T47D (cell line): ENCODE measurements at regions not wholly inside any gene's neighbourhood (a gene's known extent, or its start where the extent isn't known, plus 50 kb on each side); places are given as distances from the start of the nearest gene placed in this dataset.
"Not testable (repeated sequence)": the region's sequence is repeated elsewhere in the genome, so short reads cannot be mapped to it uniquely, and the experiment has no call there.

ENCODE experiments used
- DNase-seq, 2 experiments: peaks; one replicate each; pipeline versions ENCODE4 v3.0.0 to v3.0.0-alpha.2; 2011 to 2012; ENCODE audit warnings: low read depth in 1 of 2, low spot score in 1 of 2
- JUND ChIP-seq: IDR thresholded peaks from 2 replicates; pipeline ENCODE4 v1.6.1; 2012; ENCODE audit warnings: low read depth
- in situ Hi-C: cut with HindIII; loops from 2 replicates; pipeline ENCODE4 v1.10.0; 2016; ENCODE audit warnings: low sequenced_read_pairs, low pct_unique_long_range_greater_than_20kb

DNA sequence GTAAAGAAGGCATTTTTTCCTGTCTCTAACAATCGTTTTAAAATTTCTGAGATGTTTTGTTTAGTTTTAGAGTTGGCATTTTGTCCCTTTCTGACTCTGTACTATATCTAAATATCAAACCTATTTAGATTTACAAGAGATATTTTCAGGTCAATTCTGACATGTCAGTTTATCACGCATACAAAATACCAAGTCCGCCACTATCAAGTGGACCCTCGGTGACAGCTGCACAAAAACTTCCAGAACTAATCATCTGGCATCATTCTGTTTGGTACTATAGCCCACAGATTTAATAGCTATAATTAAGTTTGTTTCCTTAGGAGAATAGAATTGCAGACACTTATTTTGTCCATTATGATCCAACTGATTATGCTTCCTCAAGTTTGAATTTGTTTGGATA is 1278.2 kb downstream of the CDH12 start:
- in situ Hi-C loops, result no loop called here
- TF ChIP-seq JUND, result no peak
- DNase-seq, result no peak

DNA sequence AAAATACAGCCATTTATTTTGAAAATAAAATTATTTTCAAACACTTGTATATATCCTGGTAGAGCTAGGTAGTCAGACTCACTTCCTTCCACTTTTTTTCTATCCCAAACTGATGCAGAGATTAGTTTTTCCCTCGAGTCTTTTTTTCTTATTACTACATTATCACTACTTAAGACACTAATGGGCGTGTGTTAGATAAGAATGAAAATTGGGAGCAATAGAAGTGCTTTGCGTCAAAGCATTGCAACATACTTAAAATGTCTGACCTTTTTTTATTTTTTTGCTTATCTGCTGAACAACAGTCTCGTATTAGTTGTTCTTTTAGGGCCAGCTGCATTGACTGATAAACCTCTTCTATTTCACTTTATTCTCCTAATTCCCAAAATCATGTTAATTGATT is 1278.7 kb downstream of the CDH12 start:
- in situ Hi-C loops, result no loop called here
- no peak for DNase-seq
- TF ChIP-seq JUND, result no peak

DNA sequence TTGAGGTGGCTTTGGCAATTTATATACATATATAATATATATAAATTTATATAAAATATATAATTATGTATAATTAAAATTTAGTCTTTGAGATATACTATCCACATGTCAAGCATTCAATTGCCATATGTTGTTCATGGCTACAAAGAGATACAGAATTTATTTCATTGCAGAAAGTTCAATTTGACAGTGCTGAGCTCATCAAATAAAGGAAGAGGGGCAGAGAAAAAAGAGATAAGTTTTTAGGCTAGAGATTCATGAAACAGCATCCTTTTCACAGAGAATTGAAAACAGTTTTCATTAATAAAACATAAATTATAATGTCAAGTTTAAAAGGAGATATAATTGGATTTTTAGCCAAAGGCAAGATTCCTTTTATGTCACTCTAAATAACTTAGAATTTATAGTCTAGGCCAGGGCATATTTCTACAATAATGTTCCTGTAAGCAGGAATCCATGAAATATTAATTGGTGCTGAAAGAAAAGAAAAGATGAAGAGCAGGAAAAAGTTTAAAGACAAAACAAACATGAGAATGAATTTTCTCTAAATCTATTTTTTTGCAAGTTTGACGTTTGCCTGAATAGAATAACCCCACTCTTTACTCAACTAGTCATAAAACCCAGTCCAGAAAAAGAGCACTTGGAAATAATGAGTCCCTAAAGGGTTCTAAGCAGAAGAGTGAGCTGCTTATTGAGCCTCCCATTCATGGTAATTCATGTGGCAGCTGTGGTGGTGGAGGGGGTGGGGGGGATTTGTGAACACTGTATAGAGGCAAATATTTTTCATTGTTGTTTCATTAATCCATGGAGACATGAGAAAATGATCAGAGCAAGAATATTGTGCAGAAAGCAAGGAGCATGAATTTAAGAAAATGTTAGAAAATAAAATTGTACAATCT is 1279.5 kb downstream of the CDH12 start:
- no peak for DNase-seq
- in situ Hi-C loops, result no loop called here

DNA sequence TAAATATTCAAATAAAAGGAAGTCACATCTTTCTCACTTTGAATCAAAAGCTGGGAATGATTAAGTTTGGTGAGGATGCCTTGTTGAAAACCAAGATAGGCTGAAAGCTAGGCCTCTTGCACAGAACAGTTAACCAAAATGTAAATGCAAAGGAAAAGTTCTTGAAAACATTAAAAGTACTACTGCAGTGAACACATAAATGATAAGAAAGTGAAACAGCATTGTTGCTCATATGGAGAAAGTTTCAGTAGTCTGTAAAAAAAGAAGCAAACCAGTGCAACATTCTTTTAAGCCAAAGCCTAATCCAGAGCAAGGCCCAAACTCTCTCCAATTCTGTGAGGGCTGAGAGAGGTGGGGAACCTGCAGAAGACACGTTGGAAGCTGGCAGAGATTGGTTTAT is 1281.9 kb downstream of the CDH12 start:
- DNase-seq, in situ Hi-C loops: not testable (repeated sequence)

More for the DNA sequence above, 1279.5 kb downstream of the CDH12 start:
- TF ChIP-seq JUND, result no peak

DNA sequence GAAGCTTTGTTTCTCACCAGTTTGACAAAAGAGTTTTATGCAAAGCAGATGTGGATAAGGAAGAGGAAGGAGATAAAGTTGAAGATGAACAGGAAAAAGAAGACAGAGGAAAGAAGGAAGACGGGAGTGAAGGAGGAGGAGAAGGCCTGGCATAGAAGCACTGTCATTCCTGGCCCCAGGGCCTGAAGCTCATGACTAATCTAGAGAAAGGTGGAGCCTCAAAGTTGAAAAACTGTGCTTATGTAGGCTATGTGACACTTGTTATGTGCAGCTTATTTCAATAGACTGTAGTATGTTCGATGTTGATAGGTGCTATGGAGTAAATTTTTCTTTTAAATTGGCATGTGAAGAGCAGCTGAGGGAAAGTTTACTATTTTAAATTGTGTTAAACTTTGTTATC is 1294.0 kb downstream of the CDH12 start:
- in situ Hi-C loops, result not testable (repeated sequence)

DNA sequence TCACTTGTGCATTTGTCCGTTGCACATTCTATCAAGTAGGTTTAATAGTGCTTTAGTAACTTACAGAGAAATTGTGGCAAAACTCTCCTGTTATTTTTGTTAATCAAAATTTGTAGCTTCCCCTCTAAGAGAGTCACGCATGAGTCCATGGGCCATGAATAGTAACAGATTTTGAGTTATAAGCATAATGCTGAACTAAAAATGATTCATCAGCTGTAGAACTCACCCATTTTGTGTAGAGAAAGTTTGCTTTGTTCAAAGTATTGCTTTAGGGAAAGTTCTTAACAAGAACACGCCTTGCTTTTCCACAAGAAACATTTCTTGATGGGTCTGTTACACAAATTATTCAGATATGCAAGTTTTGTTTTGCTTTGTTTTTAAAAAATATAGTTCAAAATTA is 1300.9 kb downstream of the CDH12 start:
- in situ Hi-C loops, DNase-seq: not testable (repeated sequence)

More for the DNA sequence above, 1294.0 kb downstream of the CDH12 start:
- DNase-seq, result peak in 1 of 2 experiments; percentile 23

DNA sequence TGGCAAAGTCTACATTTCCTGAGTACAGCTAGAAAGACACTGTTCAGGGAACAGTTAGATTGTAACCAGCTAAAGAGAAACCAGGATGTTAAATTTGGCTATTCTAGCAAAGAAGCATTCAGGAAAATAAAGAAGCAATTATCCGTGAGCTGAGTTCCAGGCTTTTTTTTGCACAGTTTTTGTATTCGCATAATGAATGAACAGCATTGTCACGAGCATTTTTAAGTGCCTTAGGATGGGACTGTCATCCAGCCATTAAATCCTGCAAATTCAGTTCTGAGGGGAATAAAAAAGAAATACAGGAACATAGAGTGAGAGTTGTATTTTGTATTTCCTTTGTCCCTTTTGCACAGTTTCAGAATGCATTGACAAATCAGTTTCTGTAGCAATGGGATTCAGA is 1302.2 kb downstream of the CDH12 start:
- DNase-seq, in situ Hi-C loops: not testable (repeated sequence)

DNA sequence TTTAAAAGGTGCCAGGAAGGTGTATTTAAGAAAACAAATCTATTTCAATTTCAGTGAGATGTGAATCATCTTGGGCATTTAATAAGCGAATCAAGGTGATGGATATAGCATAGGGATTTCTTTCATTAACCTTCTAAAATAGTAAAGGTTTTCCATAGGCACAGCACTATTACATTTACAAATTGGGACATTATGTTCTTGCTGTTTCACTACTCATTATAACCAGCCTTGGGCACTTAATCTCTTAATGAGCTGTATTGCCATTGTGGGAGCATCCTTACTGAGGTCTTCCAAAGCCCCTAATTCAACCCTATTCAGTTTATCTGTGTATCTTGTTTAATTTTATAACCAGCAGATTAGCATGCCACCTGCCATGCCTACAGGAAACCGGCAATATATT is 1305.5 kb downstream of the CDH12 start:
- DNase-seq, in situ Hi-C loops: not testable (repeated sequence)

DNA sequence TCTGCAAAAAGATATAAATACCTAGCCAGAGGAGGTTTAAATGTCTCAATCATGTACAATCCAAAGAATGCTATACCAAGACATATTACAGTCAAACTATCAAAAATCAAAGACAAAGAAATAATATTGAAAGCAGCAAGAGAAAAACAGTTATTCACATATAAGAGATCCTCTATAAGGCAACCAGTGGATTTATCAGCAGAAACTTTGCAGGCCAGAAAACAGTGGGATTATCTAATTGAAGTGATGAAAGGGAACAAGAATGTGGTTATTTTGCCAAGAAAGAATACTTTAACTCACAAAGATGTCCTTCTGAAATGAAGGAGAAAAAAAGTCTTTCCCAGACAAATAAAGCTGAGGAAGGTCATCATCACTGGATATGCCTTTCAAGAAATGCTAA is 1318.0 kb downstream of the CDH12 start:
- DNase-seq, in situ Hi-C loops: not testable (repeated sequence)

DNA sequence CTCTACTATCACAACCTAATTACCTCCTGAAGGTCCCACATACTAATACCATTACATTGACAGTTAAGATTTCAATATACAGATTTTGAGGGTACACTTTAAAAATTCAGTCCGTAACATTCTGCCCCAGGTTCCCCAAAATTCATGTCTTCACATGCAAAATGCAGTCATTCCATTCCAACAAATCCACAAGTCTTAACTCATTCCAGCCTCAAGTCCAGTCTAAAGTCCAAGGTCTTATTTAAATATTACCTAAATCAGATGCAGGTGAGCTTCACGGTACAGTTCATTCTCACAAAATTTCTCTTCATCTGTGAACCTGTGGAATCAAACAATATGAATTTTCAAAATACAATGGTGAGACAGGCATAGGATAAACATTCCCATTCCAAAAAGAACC is 1332.0 kb downstream of the CDH12 start:
- DNase-seq, in situ Hi-C loops: not testable (repeated sequence)

DNA sequence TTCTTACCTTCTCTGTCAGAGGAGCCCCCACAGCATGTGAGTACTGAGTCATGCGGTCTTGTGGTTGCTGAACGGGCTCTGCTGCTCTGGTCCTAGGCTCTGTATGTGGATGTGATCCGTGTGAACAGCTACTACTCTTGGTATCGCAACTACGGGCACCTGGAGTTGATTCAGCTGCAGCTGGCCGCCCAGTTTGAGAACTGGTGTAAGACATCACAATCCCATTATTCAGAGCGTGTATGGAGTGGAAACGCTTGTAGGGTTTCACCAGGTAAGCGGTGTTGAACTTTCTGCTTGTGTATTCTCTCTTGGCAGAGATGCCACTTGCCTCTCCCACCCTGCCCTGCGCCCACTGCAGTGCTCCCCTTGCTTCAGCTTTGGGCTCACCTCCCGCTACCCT is 1356.2 kb downstream of the CDH12 start:
- in situ Hi-C loops, DNase-seq: not testable (repeated sequence)

DNA sequence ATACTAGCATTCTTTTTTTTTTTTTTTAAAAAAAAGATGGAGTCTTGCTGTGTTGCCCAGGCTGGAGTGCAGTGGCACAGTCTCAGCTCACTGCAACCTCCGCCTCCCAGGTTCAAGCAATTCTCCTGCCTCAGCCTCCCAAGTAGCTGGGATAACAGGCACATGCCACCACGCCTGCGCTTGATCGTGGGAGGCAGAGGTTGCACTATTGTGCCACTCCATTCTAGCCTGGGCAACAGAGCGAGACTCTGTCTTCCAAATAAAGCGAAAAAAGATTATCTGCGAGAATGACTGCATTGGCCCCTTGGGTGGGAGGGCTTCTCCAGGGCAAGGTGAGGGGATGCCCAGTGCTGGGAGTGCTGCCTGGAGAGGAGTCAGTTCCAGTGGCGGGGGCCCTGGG is 1357.1 kb downstream of the CDH12 start:
- DNase-seq, in situ Hi-C loops: not testable (repeated sequence)

DNA sequence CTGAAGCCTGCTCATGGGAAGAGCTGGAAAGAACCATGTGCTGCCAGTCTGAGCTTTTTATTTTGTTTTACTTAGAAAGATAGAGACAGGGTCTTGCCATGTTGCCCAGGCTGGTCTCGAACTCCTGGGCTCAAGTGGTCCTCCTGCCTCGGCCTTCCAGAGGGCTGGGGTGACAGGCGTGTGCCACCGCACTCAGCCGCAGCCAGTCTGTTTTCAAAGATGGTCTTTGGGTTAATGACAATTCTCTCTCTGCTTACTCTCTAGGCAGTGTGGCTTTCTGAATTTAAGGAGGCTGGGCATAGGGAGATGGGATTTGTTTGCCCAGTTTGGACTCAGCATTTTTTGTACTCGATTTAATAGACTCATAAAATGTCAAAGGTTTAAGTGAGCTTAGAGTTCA is 1357.9 kb downstream of the CDH12 start:
- in situ Hi-C loops, DNase-seq: not testable (repeated sequence)

DNA sequence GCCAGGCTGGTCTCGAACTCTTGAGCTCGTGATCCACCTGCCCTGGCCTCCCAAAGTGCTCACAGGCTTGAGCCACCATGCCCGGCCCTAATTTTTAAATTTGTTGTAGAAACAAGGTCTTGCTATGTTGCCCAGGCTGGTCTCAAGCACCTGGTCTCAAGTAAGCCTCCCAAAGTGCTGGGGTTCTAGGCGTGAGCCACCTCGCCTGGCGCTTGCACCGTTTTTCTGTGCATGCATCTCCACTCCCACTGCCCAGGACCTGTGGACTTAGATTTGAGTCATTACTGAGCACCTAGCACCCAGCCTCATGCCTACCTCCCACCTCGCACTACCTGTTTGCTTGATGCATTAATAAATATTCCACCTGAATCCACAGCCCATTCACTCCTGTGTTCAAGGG is 1359.1 kb downstream of the CDH12 start:
- in situ Hi-C loops, DNase-seq: not testable (repeated sequence)

DNA sequence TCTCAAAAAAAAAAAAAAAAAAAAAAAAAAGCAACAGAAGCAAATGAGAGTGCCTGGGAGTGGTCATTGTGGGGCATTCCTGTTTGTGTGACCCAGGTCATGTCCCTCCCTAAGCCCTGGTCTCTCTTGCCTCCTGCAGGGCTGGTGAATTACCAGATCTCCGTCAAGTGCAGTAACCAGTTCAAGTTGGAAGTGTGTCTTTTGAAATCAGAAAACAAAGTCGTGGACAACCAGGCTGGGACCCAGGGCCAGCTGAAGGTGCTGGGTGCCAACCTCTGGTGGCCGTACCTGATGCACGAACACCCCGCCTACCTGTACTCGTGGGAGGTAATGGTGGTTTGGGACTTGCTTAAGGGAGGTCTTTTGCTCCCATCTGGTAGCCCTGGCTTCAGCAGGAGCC is 1362.0 kb downstream of the CDH12 start:
- DNase-seq, in situ Hi-C loops: not testable (repeated sequence)

DNA sequence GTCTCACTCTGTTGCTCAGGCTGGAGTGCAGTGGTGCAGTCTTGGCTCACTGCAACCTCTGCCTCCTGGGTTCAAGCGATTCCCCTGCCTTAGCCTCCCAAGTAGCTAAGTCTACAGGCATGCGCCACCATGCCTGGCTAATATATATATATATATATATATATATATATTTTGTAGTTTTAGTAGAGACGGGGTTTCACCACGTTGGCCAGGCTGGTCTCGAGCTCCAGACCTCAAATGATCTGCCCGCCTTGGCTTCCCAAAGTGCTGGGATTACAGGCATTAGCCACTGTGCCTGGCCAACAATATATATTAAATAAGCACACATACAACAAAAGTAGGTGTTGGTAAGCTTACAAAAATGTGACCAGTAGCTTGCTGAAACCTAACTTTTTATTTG is 1364.3 kb downstream of the CDH12 start:
- in situ Hi-C loops, DNase-seq: not testable (repeated sequence)

DNA sequence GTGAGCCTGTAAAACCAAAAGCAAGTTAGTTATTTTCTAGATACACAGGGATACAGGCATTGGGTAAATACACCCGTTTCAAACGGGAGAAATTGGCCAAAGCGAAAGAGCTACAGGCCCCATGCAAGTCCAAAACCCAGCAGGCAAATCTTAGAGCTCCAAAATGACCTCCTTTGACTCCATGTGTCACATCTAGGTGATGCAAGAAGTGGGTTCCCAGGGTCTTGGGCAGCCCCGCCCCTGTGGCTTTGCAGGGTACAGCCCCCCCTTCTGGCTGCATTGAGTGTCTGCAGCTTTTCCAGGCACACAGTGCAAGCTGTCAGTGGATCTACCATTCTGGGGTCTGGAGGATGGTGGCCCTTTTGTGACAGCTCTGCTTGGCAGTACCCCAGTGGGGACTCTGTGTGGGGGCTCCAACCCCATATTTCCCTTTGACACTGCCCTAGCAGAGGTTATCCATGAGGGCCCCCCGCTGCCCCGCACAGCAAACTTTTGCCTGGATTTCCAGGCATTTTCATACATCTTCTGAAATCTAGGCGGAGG is 1367.6 kb downstream of the CDH12 start:
- DNase-seq, in situ Hi-C loops: not testable (repeated sequence)

DNA sequence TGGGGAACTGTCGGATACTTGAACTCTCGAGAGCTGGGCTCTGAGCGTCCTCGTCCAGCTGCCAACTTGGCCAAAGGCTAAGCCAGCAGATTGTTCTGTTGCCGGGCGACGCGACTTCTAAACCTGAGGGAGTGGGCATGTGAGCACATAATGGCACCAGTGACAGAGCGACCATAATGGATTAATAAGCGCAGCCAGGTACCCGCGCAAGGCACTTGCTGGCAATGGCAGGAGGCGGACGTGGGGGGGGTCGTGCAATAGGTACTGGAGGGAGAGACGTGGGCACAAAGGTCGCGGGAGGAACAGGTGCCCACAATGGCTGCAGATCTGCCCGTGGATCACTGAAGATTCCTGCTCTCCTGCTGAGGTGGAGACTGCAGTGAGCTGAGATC is 1368.7 kb downstream of the CDH12 start:
- in situ Hi-C loops, DNase-seq: not testable (repeated sequence)
